Gastrocnemius medialis (tissue), 4 donors: ENCODE measurements at regions not wholly inside any gene's neighbourhood (a gene's known extent, or its start where the extent isn't known, plus 50 kb on each side); places are given as distances from the start of the nearest gene placed in this dataset.

ENCODE experiments used
- ATAC-seq, 2 donors: fragments of 150-250 bp; one replicate each; pipeline ENCODE4 v1.9.1; 2016
- DNase-seq, 2 donors: peaks; one replicate each; pipeline ENCODE4 v3.0.0-alpha.2; 2019
- H3K27ac ChIP-seq, 4 donors: fragments of 200-600 bp; sonication (generic); 1 replicate in 1 of 4; 2 replicates in 3 of 4; pipeline ENCODE4 v1.5.1; 2016 to 2018; ENCODE audit warnings: mild to moderate bottlenecking in 2 of 4, moderate library complexity in 1 of 4
- H3K27me3 ChIP-seq, 3 donors: fragments of 200-600 bp; sonication (generic) in 2 of 3; 1 replicate in 1 of 3; 2 replicates in 2 of 3; pipeline versions ENCODE4 v1.5.1 to v1.6.0; 2016 to 2019; ENCODE audit warnings: mild to moderate bottlenecking in 1 of 3, moderate library complexity in 1 of 3
- H3K36me3 ChIP-seq, 2 donors: fragments of 200-600 bp; sonication (generic) in 1 of 2; one replicate each; pipeline ENCODE4 v1.5.1; 2017 to 2018
- H3K4me1 ChIP-seq, 2 donors: fragments of 200-600 bp; sonication (generic) in 1 of 2; one replicate each; pipeline ENCODE4 v1.5.1; 2016 to 2017; ENCODE audit warnings: mild to moderate bottlenecking in 2 of 2
- H3K4me3 ChIP-seq, 4 donors: fragments of 200-600 bp; sonication (generic) in 3 of 4; 1 replicate in 1 of 4; 2 replicates in 3 of 4; pipeline ENCODE4 v1.5.1; 2016 to 2019; ENCODE audit warnings: mild to moderate bottlenecking in 2 of 4
- H3K9me3 ChIP-seq, 3 donors: fragments of 200-600 bp; sonication (generic) in 2 of 3; 1 replicate in 1 of 3; 2 replicates in 2 of 3; pipeline ENCODE4 v1.5.1; 2016 to 2019
- CTCF ChIP-seq, 5 experiments: fragments of 450-650 bp in 3 of 5; fragments of 200-600 bp in 2 of 5; sonication (generic) in 2 of 5; IDR thresholded peaks in 4 of 5; conservative IDR thresholded peaks in 1 of 5; 1 replicate in 4 of 5; 2 replicates in 1 of 5; pipeline ENCODE4 v1.5.1; 2016 to 2019; ENCODE audit warnings: antibody characterized with exemption in 5 of 5, mild to moderate bottlenecking in 3 of 5, moderate library complexity in 3 of 5
- POLR2A ChIP-seq, 2 donors: fragments of 450-650 bp; IDR thresholded peaks; one replicate each; pipeline ENCODE4 v1.6.1; 2017; ENCODE audit warnings: antibody characterized with exemption in 2 of 2, mild to moderate bottlenecking in 2 of 2, moderate library complexity in 2 of 2
- in situ Hi-C, 4 donors: fragments of 200-750 bp; cut with MboI; loops; one replicate each; pipeline versions ENCODE4 v1.15.0 to v1.8.0; 2017; ENCODE audit warnings: low sequenced_read_pairs in 4 of 4
- intact Hi-C: fragments of 100-400 bp; cut with DNase I; formaldehyde crosslinking; loops from one replicate; pipeline ENCODE4 v1.15.1; 2023; ENCODE audit warnings: low total_unique reads

DNA sequence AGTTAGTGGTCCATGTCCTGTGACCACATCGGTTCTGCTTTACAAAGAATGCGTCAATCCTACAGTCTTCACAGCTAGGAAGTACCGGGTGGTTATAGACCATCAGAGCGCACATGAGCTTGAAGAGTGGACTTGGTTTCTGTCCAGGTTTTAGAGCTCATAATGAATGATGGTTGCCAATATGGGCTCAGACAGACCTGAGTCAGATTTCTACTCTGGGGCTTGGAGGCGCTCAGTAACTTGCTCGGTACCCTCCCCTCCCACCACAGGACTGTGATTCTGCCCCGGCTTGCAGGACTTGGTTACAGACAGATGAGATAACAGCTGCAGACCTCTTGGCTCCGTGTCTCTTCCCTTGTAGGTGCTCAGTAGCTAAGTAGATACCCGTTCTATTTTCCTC lies 284.7 kb downstream of the TSHZ3 start:
- in situ Hi-C loops = no loop called here
- DNase-seq (no peak), ATAC-seq (no peak)
- no peaks in the 10 kb centered on the region for H3K9me3 ChIP-seq
- H3K27ac ChIP-seq = no peak overlapping the region
- no peaks in the 10 kb centered on the region for H3K36me3 ChIP-seq
- intact Hi-C loops = no loop called here
- no peaks in the 10 kb centered on the region for H3K4me1 ChIP-seq
- no peak overlapping the region for H3K4me3 ChIP-seq
- H3K27me3 ChIP-seq = peaks cover 0 to 2% (median 0%) of the 10 kb centered on the region in 3 donors
- no peak for TF ChIP-seq POLR2A (IDR thresholded peaks at IDR 0.05)
- no peak for TF ChIP-seq CTCF (IDR thresholded peaks at IDR 0.05 in 4 of 5, conservative IDR thresholded peaks at IDR 0.05 in 1 of 5)

- Histone ChIP-seq H3K36me3 (no peaks in the 10 kb centered on the region), H3K9me3 (no peaks in the 10 kb centered on the region), H3K27ac (no peak overlapping the region), H3K27me3 (peaks cover 0 to 2% (median 0%) of the 10 kb centered on the region in 3 donors), H3K4me1 (no peaks in the 10 kb centered on the region), H3K4me3 (no peak overlapping the region)
- in situ Hi-C loops = no loop called here
- intact Hi-C loops = no loop called here
- ATAC-seq = no peak
- no peak for TF ChIP-seq POLR2A (IDR thresholded peaks at IDR 0.05)
- no peak for TF ChIP-seq CTCF (IDR thresholded peaks at IDR 0.05 in 4 of 5, conservative IDR thresholded peaks at IDR 0.05 in 1 of 5)
- no peak for DNase-seq
These were observed 290.4 kb downstream of the TSHZ3 start for GRCh38 chr19:31058676-31059340.

GRCh38 chr19:31057476-31057875 lies 291.8 kb downstream of the TSHZ3 start:
- in situ Hi-C loops = no loop called here
- no peak overlapping the region for H3K4me3 ChIP-seq
- no peak overlapping the region for H3K27ac ChIP-seq
- no peaks in the 10 kb centered on the region for H3K9me3 ChIP-seq
- no peaks in the 10 kb centered on the region for H3K4me1 ChIP-seq
- no peak for TF ChIP-seq CTCF (IDR thresholded peaks at IDR 0.05 in 4 of 5, conservative IDR thresholded peaks at IDR 0.05 in 1 of 5)
- no peak for TF ChIP-seq POLR2A (IDR thresholded peaks at IDR 0.05)
- intact Hi-C loops = no loop called here
- no peak for DNase-seq
- ATAC-seq = no peak
- no peaks in the 10 kb centered on the region for H3K36me3 ChIP-seq
- no peaks in the 10 kb centered on the region for H3K27me3 ChIP-seq

DNA sequence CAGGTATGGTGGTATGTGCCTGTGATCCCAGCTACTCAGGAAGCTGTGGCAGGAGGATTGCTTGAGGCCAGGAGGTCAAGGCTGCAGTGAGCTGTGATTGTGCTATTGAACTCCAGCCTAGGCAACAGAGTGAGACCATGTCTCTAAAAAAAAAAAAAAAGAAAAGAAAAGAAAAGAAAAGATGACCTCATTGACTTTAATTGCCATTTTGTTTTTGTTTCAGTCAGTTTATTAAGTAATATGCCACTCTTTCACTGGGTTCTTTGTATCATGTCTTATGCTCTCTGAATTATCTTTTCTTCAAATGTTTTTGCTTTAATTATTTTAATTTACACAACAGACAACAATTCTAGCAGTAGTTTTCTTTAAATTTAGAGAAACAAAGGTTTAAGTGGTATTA lies 293.8 kb downstream of the TSHZ3 start:
- no peak for DNase-seq

More for the DNA sequence above, 293.8 kb downstream of the TSHZ3 start:
- in situ Hi-C loops (no loop called here), intact Hi-C loops (no loop called here)
- Histone ChIP-seq H3K4me3 (no peak overlapping the region), H3K27me3 (no peaks in the 10 kb centered on the region), H3K4me1 (no peaks in the 10 kb centered on the region), H3K9me3 (no peaks in the 10 kb centered on the region), H3K27ac (no peak overlapping the region), H3K36me3 (no peaks in the 10 kb centered on the region)
- no peak for ATAC-seq
- TF ChIP-seq CTCF (IDR thresholded peaks at IDR 0.05 in 4 of 5, conservative IDR thresholded peaks at IDR 0.05 in 1 of 5) (no peak), POLR2A (IDR thresholded peaks at IDR 0.05) (no peak)
